ENCODE measurements at regions not wholly inside any gene's neighbourhood (a gene's known extent, or its start where the extent isn't known, plus 50 kb on each side); places are given as distances from the start of the nearest gene placed in this dataset.

DNA sequence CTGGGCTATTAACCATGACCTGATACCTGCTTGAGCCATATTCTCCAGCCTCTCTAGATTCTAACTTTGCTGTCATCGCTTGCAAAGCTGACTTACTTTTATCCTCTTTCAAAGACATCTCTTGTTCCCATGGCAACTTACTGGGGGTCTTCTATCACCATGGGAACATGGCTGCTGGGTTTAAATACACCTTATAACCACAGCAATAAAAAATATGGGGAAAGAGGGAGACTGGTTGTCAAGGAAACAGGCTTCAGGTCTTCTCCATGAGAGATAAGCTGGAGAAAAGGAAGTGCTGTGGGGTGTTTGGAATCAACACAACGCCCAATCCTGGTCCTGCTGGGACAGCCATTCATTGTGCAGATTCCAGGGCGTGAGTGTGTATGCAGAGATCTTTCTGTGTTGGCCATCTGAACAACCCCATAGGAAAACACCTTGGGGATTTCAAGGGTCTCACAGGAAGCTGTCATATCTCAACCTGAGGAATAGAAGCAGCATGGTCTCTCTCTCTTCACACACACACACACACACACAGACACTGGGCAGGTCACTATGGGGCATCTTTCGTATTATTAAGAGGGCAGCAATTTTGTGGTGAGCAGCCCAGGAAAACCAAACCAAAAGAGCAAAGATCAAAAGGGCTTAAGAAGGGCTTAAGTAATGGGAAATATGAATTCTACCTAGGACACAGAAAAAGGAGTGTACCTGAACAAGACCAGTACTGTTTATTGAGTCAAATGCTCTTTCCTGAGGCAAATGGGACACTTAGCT is 344.7 kb upstream of the NCAM1 start:
- BruUV-seq (replicated peaks): no TSS peak
- WGBS (ENCODE audit: low lambda C conversion rate): 5% methylated on average over 4 of the region's 4 CpGs
- TF ChIP-seq, protein P1, sequence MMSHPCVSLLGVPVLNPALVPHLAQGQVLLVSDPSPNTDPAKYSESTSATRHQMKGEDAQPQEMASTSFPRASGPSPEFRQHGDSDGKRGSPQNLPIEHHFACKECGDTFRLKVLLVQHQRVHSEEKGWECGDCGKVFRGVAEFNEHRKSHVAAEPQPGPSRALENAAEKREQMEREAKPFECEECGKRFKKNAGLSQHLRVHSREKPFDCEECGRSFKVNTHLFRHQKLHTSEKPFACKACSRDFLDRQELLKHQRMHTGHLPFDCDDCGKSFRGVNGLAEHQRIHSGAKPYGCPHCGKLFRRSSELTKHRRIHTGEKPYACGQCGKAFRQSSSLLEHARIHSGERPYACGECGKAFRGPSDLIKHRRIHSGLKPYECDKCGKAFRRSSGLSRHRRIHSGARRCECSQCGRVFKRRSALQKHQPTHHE (CRISPR knock-in tag; IDR thresholded peaks at IDR 0.05; ENCODE audit: borderline replicate concordance): no peak
- no peak for TF ChIP-seq ZNF644 (CRISPR knock-in tag; IDR thresholded peaks at IDR 0.05; ENCODE audit: low read depth)
- TF ChIP-seq SRSF1 (optimal IDR thresholded peaks at IDR 0.05; ENCODE audit: low read depth, low read length): no peak
- no peak for TF ChIP-seq SOX5 (CRISPR knock-in tag; IDR thresholded peaks at IDR 0.05; ENCODE audit: borderline replicate concordance)
- no peak for TF ChIP-seq TRIM24 (CRISPR knock-in tag; IDR thresholded peaks at IDR 0.05)
- no peak for TF ChIP-seq HIVEP1 (CRISPR knock-in tag; IDR thresholded peaks at IDR 0.05)
- no peak for TF ChIP-seq U2AF2 (IDR thresholded peaks at IDR 0.05; ENCODE audit: low read depth, low read length)
- TF ChIP-seq KDM6A (CRISPR knock-in tag; IDR thresholded peaks at IDR 0.05; ENCODE audit: low read depth): no peak
- TF ChIP-seq ZNF282 (IDR thresholded peaks at IDR 0.05; ENCODE audit: partially characterized antibody): no peak
- TF ChIP-seq ZNF160 (CRISPR knock-in tag; IDR thresholded peaks at IDR 0.05): no peak
- TF ChIP-seq, protein P2, sequence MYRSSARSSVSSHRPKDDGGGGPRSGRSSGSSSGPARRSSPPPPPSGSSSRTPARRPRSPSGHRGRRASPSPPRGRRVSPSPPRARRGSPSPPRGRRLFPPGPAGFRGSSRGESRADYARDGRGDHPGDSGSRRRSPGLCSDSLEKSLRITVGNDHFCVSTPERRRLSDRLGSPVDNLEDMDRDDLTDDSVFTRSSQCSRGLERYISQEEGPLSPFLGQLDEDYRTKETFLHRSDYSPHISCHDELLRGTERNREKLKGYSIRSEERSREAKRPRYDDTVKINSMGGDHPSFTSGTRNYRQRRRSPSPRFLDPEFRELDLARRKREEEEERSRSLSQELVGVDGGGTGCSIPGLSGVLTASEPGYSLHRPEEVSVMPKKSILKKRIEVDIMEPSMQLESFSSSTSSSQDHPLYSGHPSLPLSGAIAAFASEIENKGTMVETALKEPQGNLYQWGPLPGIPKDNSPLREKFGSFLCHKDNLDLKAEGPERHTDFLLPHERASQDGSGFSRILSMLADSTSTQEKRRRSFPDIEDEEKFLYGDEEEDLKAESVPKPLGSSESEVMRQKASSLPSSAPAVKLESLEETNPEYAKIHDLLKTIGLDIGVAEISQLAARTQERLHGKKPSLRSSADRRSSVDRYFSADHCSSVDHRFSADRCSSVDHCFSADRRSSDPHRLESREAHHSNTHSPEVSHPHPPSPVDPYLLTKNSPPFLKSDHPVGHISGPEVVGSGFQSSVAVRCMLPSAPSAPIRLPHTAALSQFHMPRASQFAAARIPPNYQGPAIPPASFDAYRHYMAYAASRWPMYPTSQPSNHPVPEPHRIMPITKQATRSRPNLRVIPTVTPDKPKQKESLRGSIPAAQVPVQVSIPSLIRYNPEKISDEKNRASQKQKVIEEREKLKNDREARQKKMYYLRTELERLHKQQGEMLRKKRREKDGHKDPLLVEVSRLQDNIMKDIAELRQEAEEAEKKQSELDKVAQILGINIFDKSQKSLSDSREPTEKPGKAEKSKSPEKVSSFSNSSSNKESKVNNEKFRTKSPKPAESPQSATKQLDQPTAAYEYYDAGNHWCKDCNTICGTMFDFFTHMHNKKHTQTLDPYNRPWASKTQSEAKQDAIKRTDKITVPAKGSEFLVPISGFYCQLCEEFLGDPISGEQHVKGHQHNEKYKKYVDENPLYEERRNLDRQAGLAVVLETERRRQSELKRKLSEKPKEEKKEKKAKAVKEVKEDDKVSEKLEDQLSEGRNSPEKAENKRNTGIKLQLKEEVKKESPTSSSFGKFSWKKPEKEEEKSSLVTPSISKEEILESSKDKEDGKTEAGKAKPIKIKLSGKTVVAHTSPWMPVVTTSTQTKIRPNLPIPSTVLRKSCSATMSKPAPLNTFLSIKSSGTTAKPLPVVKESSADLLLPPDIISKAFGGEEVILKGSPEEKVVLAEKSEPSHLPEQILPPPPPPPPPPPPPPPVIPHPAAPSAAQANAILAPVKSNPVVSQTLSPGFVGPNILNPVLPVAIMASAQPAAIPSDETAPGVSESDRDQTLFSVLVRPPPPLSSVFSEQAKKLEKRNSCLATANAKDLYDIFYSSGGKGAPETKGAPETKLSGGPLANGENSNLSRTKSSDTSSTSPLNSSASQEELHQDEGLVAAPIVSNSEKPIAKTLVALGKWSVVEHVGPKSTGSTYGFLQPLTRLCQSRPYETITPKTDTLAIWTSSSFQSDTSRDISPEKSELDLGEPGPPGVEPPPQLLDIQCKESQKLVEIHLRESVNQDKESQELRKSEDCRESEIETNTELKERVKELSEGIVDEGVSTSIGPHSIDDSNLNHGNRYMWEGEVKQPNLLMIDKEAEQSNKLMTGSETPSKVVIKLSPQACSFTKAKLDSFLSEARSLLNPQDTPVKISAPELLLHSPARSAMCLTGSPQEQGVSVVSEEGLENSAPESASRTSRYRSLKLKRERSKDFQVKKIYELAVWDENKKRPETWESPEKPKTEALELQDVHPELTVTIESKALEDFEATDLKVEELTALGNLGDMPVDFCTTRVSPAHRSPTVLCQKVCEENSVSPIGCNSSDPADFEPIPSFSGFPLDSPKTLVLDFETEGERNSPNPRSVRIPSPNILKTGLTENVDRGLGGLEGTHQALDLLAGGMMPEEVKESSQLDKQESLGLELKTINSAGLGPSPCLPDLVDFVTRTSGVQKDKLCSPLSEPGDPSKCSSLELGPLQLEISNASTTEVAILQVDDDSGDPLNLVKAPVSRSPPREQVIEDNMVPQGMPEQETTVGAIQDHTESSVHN (CRISPR knock-in tag; IDR thresholded peaks at IDR 0.05): no peak
- TF ChIP-seq ASH2L (IDR thresholded peaks at IDR 0.05; ENCODE audit: insufficient read length, low read depth, low read length): no peak
- no peak for TF ChIP-seq CEBPG (CRISPR knock-in tag; IDR thresholded peaks at IDR 0.05)
- no peak for TF ChIP-seq PHF8 (CRISPR knock-in tag; IDR thresholded peaks at IDR 0.05)

More for the DNA sequence above, 344.7 kb upstream of the NCAM1 start:
- Histone ChIP-seq H3K79me2 (ENCODE audit: insufficient read depth, low read length) (no peaks in the 10 kb centered on the region), H3K4me2 (ENCODE audit: low read depth, low read length) (no peak overlapping the region), H2AFZ (ENCODE audit: low read length) (no peak overlapping the region), H3K27me3 (ENCODE audit: control insufficient read depth in 1 of 2, insufficient read depth in 2 of 2, low read length in 2 of 2) (0 out of 5 replicates have a peak, but pooled peaks cover 0 to 4% of the 10 kb centered on the region in 2 experiments), H3K36me3 (replicated peaks in 1 of 2; ENCODE audit: control insufficient read depth in 1 of 2, insufficient read depth in 2 of 2, low read length in 2 of 2) (no peaks in the 10 kb centered on the region), H3K4me1 (ENCODE audit: insufficient read depth, low read length) (peaks cover 19% of the 10 kb centered on the region), H4K20me1 (ENCODE audit: insufficient read depth, low read length) (no peaks in the 10 kb centered on the region), H3K27ac (ENCODE audit: extremely low read length, insufficient read depth, low read length) (no peak overlapping the region), H3K9me3 (ENCODE audit: low read length) (no peaks in the 10 kb centered on the region), H3K9ac (ENCODE audit: insufficient read depth, low read depth, low read length) (no peak overlapping the region), H3K4me3 (replicated peaks in 1 of 3; ENCODE audit: insufficient read depth in 1 of 3, low read depth in 2 of 3, low read length in 3 of 3) (no peak overlapping the region)
- CTCF ChIA-PET (ENCODE audit: low intra/inter-chr PET ratio, low total read pairs): no interaction called here
- POLR2A ChIA-PET: no interaction called here
- in situ Hi-C loops (cut with HindIII; ENCODE audit: extremely low pct_ligation_motif_present, low pct_unique_long_range_greater_than_20kb) (no loop called here), intact Hi-C loops (cut with micrococcal nuclease; ENCODE audit: unreplicated experiment) (no loop called here)
- no peak for DNase-seq (ENCODE audit: low spot score)
- ATAC-seq: no peak
- FAIRE-seq: no peak

Data from HepG2 (cell line).